Subcutaneous abdominal adipose tissue (tissue), 5 donors: ENCODE measurements at regions not wholly inside any gene's neighbourhood (a gene's known extent, or its start where the extent isn't known, plus 50 kb on each side); places are given as distances from the start of the nearest gene placed in this dataset.

Source experiments
- H3K27ac ChIP-seq: one replicate; pipeline ENCODE4 v1.7.0; 2013; ENCODE audit warnings: low read depth, mild to moderate bottlenecking, inconsistent platforms, low read length, moderate library complexity
- H3K27me3 ChIP-seq, 5 donors: one replicate each; pipeline ENCODE4 v1.7.0; 2013; ENCODE audit warnings: low read length in 5 of 5, inconsistent platforms in 1 of 5; ENCODE audit not compliant: control insufficient read depth in 5 of 5, insufficient read depth in 4 of 5
- H3K36me3 ChIP-seq, 5 donors: one replicate each; pipeline ENCODE4 v1.7.0; 2013; ENCODE audit warnings: low read length in 5 of 5; ENCODE audit not compliant: control insufficient read depth in 5 of 5, insufficient read depth in 5 of 5
- H3K4me1 ChIP-seq, 5 donors: one replicate each; pipeline ENCODE4 v1.7.0; 2013; ENCODE audit warnings: low read length in 5 of 5, mild to moderate bottlenecking in 3 of 5, moderate library complexity in 1 of 5; ENCODE audit not compliant: control insufficient read depth in 5 of 5, insufficient read depth in 5 of 5
- H3K4me3 ChIP-seq, 5 donors: one replicate each; pipeline ENCODE4 v1.7.0; 2013; ENCODE audit warnings: low read length in 5 of 5, low read depth in 1 of 5
- H3K9ac ChIP-seq, 5 donors: one replicate each; pipeline ENCODE4 v1.7.0; 2013; ENCODE audit warnings: low read length in 5 of 5, mild to moderate bottlenecking in 4 of 5, moderate library complexity in 3 of 5
- H3K9me3 ChIP-seq, 5 donors: one replicate each; pipeline ENCODE4 v1.7.0; 2013; ENCODE audit warnings: low read length in 5 of 5; ENCODE audit not compliant: control insufficient read depth in 5 of 5
- donor health status: healthy.
- donor health status: healthy.
- donor health status: healthy.
- donor health status: healthy.
- donor health status: healthy.

GRCh38 chr9:27726244-27727081 lies 153.2 kb upstream of the C9orf72 start:
- no peaks in the 10 kb centered on the region for H3K9me3 ChIP-seq
- H3K9ac ChIP-seq, result no peak overlapping the region
- H3K4me3 ChIP-seq, result no peak overlapping the region
- peaks cover 0 to 3% (median 0%) of the 10 kb centered on the region in 5 donors for H3K4me1 ChIP-seq
- H3K27ac ChIP-seq, result no peak overlapping the region
- H3K27me3 ChIP-seq, result no peaks in the 10 kb centered on the region
- no peaks in the 10 kb centered on the region for H3K36me3 ChIP-seq

GRCh38 chr9:27732494-27732893 lies 159.2 kb upstream of the C9orf72 start:
- H3K27ac ChIP-seq, result no peak overlapping the region
- no peak overlapping the region for H3K4me3 ChIP-seq
- H3K9me3 ChIP-seq, result peaks cover 0 to 5% (median 0%) of the 10 kb centered on the region in 5 donors
- H3K27me3 ChIP-seq, result no peaks in the 10 kb centered on the region
- no peaks in the 10 kb centered on the region for H3K4me1 ChIP-seq
- H3K9ac ChIP-seq, result no peak overlapping the region
- no peaks in the 10 kb centered on the region for H3K36me3 ChIP-seq

GRCh38 chr9:27743490-27743889 lies 170.2 kb upstream of the C9orf72 start:
- no peaks in the 10 kb centered on the region for H3K36me3 ChIP-seq
- no peak overlapping the region for H3K4me3 ChIP-seq
- H3K27me3 ChIP-seq, result peaks cover 0 to 3% (median 3%) of the 10 kb centered on the region in 5 donors

GRCh38 chr9:27747450-27747849 lies 174.2 kb upstream of the C9orf72 start:
- Histone ChIP-seq H3K9me3 (no peaks in the 10 kb centered on the region), H3K27me3 (peaks cover 0 to 3% (median 0%) of the 10 kb centered on the region in 5 donors), H3K4me1 (no peaks in the 10 kb centered on the region), H3K36me3 (no peaks in the 10 kb centered on the region), H3K9ac (no peak overlapping the region), H3K4me3 (no peak overlapping the region), H3K27ac (no peak overlapping the region)

More at GRCh38 chr9:27743490-27743889, 170.2 kb upstream of the C9orf72 start:
- Histone ChIP-seq H3K27ac (no peak overlapping the region), H3K4me1 (no peaks in the 10 kb centered on the region), H3K9me3 (peaks cover 0 to 10% (median 0%) of the 10 kb centered on the region in 5 donors), H3K9ac (no peak overlapping the region)

- no peak overlapping the region for H3K27ac ChIP-seq
- no peaks in the 10 kb centered on the region for H3K36me3 ChIP-seq
- H3K27me3 ChIP-seq, result peaks cover 0 to 3% (median 0%) of the 10 kb centered on the region in 5 donors
- H3K9ac ChIP-seq, result no peak overlapping the region
- no peaks in the 10 kb centered on the region for H3K9me3 ChIP-seq
- H3K4me3 ChIP-seq, result no peak overlapping the region
- H3K4me1 ChIP-seq, result no peaks in the 10 kb centered on the region
These were observed 176.6 kb upstream of the C9orf72 start for GRCh38 chr9:27749838-27750237.

- Histone ChIP-seq H3K36me3 (no peaks in the 10 kb centered on the region), H3K4me1 (no peaks in the 10 kb centered on the region), H3K27ac (no peak overlapping the region), H3K4me3 (no peak overlapping the region), H3K9ac (no peak overlapping the region), H3K9me3 (no peaks in the 10 kb centered on the region), H3K27me3 (peaks cover 0 to 3% (median 0%) of the 10 kb centered on the region in 5 donors)
These were observed 177.3 kb upstream of the C9orf72 start for GRCh38 chr9:27750566-27750965.

GRCh38 chr9:27752069-27752468 lies 178.8 kb upstream of the C9orf72 start:
- Histone ChIP-seq H3K27ac (no peak overlapping the region), H3K9me3 (no peaks in the 10 kb centered on the region), H3K4me3 (no peak overlapping the region), H3K4me1 (no peaks in the 10 kb centered on the region), H3K9ac (no peak overlapping the region), H3K27me3 (peaks cover 0 to 2% (median 0%) of the 10 kb centered on the region in 5 donors), H3K36me3 (no peaks in the 10 kb centered on the region)

- Histone ChIP-seq H3K36me3 (no peaks in the 10 kb centered on the region), H3K4me3 (no peak overlapping the region), H3K27ac (no peak overlapping the region), H3K27me3 (peaks cover 0 to 2% (median 0%) of the 10 kb centered on the region in 5 donors), H3K9me3 (no peaks in the 10 kb centered on the region), H3K4me1 (no peaks in the 10 kb centered on the region), H3K9ac (no peak overlapping the region)
These were observed 182.6 kb upstream of the C9orf72 start for GRCh38 chr9:27755846-27756245.

GRCh38 chr9:27756418-27756817 lies 183.1 kb upstream of the C9orf72 start:
- Histone ChIP-seq H3K4me1 (no peaks in the 10 kb centered on the region), H3K9me3 (no peaks in the 10 kb centered on the region), H3K36me3 (no peaks in the 10 kb centered on the region), H3K27me3 (peaks cover 0 to 2% (median 0%) of the 10 kb centered on the region in 5 donors), H3K4me3 (no peak overlapping the region), H3K27ac (no peak overlapping the region), H3K9ac (no peak overlapping the region)

- no peaks in the 10 kb centered on the region for H3K27me3 ChIP-seq
- H3K4me1 ChIP-seq, result no peaks in the 10 kb centered on the region
- no peaks in the 10 kb centered on the region for H3K36me3 ChIP-seq
- H3K9ac ChIP-seq, result no peak overlapping the region
- no peak overlapping the region for H3K4me3 ChIP-seq
- H3K9me3 ChIP-seq, result no peaks in the 10 kb centered on the region
- no peak overlapping the region for H3K27ac ChIP-seq
These were observed 190.6 kb upstream of the C9orf72 start for GRCh38 chr9:27763831-27764230.
